RWPE2 (cell line): ENCODE measurements at regions not wholly inside any gene's neighbourhood (a gene's known extent, or its start where the extent isn't known, plus 50 kb on each side); places are given as distances from the start of the nearest gene placed in this dataset.

Source experiments
- ATAC-seq: fragments of 200-7000 bp; cut with Tn5 transposase; 3 replicates; pipeline ENCODE4 v1.9.1; 2021; ENCODE audit warnings: low read depth
- DNase-seq: peaks from one replicate; pipeline ENCODE4 v3.0.0-alpha.2; 2020; ENCODE audit warnings: low spot score
- H3K27ac ChIP-seq: fragments of 450-650 bp; 2 replicates; pipeline ENCODE4 v1.5.1; 2017; ENCODE audit warnings: mild to moderate bottlenecking; ENCODE audit not compliant: poor library complexity, severe bottlenecking
- H3K27me3 ChIP-seq: fragments of 250-450 bp; sonication (Bioruptor Pico); 2 replicates; pipeline ENCODE4 v1.5.1; 2021; ENCODE audit warnings: mild to moderate bottlenecking, moderate library complexity; ENCODE audit not compliant: insufficient read depth, poor library complexity, severe bottlenecking
- H3K36me3 ChIP-seq: fragments of 250-450 bp; sonication (Bioruptor Pico); 2 replicates; pipeline ENCODE4 v1.5.1; 2020; ENCODE audit warnings: low read depth, mild to moderate bottlenecking, moderate library complexity
- H3K4me1 ChIP-seq: fragments of 250-450 bp; sonication (Bioruptor Pico); 2 replicates; pipeline ENCODE4 v1.5.1; 2021; ENCODE audit warnings: mild to moderate bottlenecking, moderate library complexity; ENCODE audit not compliant: insufficient read depth, poor library complexity, severe bottlenecking
- H3K4me3 ChIP-seq: fragments of 250-450 bp; sonication (Bioruptor Pico); 2 replicates; pipeline ENCODE4 v1.5.1; 2021; ENCODE audit warnings: mild to moderate bottlenecking, moderate library complexity; ENCODE audit not compliant: severe bottlenecking
- H3K9me3 ChIP-seq: fragments of 250-450 bp; sonication (Bioruptor Pico); 2 replicates; pipeline ENCODE4 v1.5.1; 2021; ENCODE audit warnings: mild to moderate bottlenecking, moderate library complexity; ENCODE audit not compliant: severe bottlenecking
- CTCF ChIP-seq: fragments of 450-650 bp; IDR thresholded peaks from one replicate; pipeline ENCODE4 v1.5.1; 2017; ENCODE audit warnings: mild to moderate bottlenecking, moderate library complexity; ENCODE audit not compliant: poor library complexity, severe bottlenecking

- H3K27ac ChIP-seq = no peak overlapping the region
- H3K27me3 ChIP-seq = no peaks in the 10 kb centered on the region
- DNase-seq (no peak), ATAC-seq (no peak)
- no peak for TF ChIP-seq CTCF
- H3K4me3 ChIP-seq = no peak overlapping the region
- H3K9me3 ChIP-seq = no peaks in the 10 kb centered on the region
- H3K36me3 ChIP-seq = no peaks in the 10 kb centered on the region
- H3K4me1 ChIP-seq = peaks cover 8% of the 10 kb centered on the region
Observed at GRCh38 chr11:104338186-104338585, 174.2 kb upstream of the PDGFD start.

- no peak for ATAC-seq
- no peak for DNase-seq
- Histone ChIP-seq H3K27me3 (no peaks in the 10 kb centered on the region), H3K27ac (no peak overlapping the region), H3K9me3 (no peaks in the 10 kb centered on the region), H3K36me3 (no peaks in the 10 kb centered on the region), H3K4me3 (no peak overlapping the region), H3K4me1 (peaks cover 8% of the 10 kb centered on the region)
- no peak for TF ChIP-seq CTCF
Observed at GRCh38 chr11:104337273-104337672, 173.3 kb upstream of the PDGFD start.

- no peaks in the 10 kb centered on the region for H3K9me3 ChIP-seq
- no peak overlapping the region for H3K27ac ChIP-seq
- no peaks in the 10 kb centered on the region for H3K36me3 ChIP-seq
- no peak for ATAC-seq
- peak; percentile 14 for TF ChIP-seq CTCF
- DNase-seq = no peak
- H3K4me3 ChIP-seq = no peak overlapping the region
- no peaks in the 10 kb centered on the region for H3K27me3 ChIP-seq
- H3K4me1 ChIP-seq = peaks cover 8% of the 10 kb centered on the region
Observed at GRCh38 chr11:104333977-104334376, 170.0 kb upstream of the PDGFD start.

- H3K27ac ChIP-seq = no peak overlapping the region
- H3K36me3 ChIP-seq = no peaks in the 10 kb centered on the region
- no peaks in the 10 kb centered on the region for H3K27me3 ChIP-seq
- no peak overlapping the region for H3K4me3 ChIP-seq
- TF ChIP-seq CTCF = peak; percentile 16
- H3K4me1 ChIP-seq = no peaks in the 10 kb centered on the region
- ATAC-seq = no peak
- H3K9me3 ChIP-seq = no peaks in the 10 kb centered on the region
- DNase-seq = no peak
Observed at GRCh38 chr11:104332110-104332509, 168.2 kb upstream of the PDGFD start.

GRCh38 chr11:104329078-104329665 is 165.2 kb upstream of the PDGFD start:
- no peaks in the 10 kb centered on the region for H3K9me3 ChIP-seq
- DNase-seq = no peak
- H3K27me3 ChIP-seq = no peaks in the 10 kb centered on the region
- no peaks in the 10 kb centered on the region for H3K36me3 ChIP-seq
- H3K27ac ChIP-seq = no peak overlapping the region
- no peaks in the 10 kb centered on the region for H3K4me1 ChIP-seq
- H3K4me3 ChIP-seq = no peak overlapping the region
- no peak for TF ChIP-seq CTCF
- no peak for ATAC-seq
